Hematopoietic multipotent progenitor cell treated with erythropoietin and hydrocortisone succinate and interleukin-3 and kit ligand, for 8 days (in vitro differentiated cells): ENCODE measurements at regions not wholly inside any gene's neighbourhood (a gene's known extent, or its start where the extent isn't known, plus 50 kb on each side); places are given as distances from the start of the nearest gene placed in this dataset.

ENCODE experiments used
- DNase-seq: peaks from one replicate; pipeline ENCODE4 v3.0.0-alpha.2; 2015

DNA sequence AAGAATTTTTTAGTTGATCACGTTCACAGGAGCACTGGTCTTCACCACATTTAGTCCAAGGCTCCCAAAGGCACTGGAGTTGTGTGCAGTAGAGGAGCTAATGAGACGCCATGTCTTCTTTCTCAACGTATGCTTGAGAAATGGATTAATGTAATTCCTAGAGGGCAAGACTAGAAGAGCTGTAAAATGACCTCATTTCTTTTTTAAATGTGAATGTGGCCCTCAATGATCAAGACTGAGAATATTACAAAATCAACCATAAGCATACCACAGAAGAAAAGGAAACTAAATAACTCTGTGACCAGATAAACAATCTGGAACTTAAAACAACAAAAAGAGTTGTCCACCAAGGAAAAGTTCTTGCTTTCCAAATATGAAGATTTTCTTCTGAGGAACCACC lies 112.1 kb upstream of the THBS1 start:
- DNase-seq = no peak

DNA sequence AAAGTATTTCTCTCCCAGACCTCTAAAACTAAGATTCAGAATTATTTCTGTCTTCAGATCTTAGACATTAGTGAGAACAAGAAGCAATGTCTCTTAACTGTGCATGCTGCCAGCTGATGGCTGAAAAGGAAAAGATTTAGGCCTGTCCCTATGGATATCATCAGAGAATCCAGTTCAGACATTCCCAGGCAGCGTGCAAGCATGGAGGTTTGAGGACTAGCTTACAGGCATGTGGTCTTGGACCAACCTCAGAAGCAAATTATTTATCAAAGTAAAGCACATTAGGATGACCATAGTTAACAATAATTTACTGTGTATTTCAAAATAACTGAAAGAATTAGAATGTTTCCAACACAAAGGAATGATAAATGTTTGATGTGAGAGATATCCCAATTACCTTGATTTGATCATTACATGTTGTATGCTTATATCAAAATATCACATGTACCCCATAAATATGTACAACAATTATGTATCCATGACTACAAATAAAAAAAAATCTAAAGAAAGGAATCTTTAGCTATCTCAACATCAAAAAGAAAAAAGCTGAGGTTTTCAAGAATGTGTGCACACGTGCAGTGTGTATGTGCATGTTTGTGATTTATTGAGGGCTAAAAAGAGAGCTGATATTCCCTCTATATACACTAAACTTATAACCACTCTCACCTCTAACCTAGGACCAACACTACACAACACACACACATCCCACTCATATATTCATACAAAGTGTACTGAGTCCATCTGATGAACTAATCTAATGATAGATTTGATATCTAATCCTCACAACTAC lies 108.9 kb upstream of the THBS1 start:
- no peak for DNase-seq

DNA sequence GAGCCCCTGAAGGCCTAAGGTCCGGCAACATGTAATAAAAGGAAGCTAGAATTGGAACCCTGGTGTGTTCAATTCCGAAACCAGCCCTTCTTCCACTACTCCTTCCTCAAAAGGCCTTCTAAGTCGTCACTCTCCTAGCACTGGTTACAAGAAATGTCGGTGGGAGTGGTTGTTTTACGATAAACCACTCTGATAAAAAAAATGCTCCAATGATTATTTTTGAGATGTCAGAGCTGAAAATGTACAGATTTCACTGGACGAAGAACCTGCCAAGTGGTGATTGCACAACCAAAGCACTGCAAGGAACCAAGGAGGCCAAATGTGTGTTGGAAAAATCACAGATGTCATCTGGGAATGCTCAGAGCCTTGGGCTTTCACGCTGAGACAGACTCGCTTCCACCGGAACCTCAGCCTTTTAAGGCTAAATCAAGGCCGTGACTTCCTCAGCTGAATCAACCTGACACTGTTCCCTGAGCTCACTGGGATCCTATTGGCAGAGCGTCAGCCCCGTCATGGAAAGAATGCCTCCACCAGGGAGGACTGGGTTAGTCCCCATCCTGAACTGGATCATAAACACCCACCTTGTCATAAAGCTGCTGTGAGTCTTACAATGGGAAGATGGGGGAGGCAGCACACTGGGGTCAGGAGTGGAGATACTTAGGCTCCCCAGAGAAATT lies 108.1 kb upstream of the THBS1 start:
- DNase-seq = no peak

DNA sequence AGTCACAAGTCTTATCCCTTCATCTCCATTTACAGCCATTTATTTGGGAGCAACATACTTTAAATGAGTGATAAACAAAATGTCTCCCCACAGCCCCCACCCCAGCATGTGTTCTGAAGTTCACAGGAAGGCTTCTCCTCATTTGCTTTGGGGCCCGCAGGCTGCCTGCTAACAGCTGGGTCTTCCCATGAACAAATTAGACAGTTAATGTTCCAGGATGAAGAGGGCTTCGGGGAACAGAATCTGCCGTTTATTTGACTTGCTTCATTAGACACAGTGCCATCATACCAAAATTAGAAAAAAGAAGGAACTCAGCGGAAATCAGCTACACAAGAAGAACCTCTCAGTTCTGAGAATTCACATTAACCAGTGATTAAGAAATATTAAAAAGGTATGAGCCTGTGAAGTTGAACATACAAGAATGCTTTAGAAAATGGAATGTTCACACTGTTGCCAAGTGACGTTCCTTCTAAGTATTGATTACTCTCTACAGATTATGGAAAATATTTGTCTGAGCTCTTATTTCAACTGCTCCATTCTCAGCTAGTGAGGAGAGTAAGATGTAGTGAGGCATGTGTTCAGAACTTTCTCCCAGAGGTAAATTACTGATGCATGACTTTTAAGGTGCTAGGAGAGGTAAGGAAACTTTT lies 107.5 kb upstream of the THBS1 start:
- no peak for DNase-seq

DNA sequence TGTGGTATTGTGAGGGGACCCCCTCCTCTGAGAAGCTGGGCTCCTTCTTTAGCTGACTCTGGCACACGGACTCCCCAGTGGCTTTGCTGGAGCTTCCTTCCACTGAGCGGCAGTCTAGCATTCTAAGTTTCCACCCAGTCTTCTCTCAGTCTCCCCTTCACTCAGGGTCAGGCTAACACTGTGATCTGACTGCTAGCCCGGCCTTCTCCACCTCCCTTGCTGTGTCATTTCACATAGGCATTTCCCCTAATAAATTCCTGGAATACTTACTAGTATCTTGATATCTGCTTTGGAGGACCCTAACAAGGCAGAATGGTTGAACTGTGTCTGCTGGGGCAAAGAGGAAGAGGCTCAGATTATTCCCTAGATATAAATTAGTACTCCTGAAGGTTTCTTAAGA lies 106.2 kb upstream of the THBS1 start:
- DNase-seq = no peak

DNA sequence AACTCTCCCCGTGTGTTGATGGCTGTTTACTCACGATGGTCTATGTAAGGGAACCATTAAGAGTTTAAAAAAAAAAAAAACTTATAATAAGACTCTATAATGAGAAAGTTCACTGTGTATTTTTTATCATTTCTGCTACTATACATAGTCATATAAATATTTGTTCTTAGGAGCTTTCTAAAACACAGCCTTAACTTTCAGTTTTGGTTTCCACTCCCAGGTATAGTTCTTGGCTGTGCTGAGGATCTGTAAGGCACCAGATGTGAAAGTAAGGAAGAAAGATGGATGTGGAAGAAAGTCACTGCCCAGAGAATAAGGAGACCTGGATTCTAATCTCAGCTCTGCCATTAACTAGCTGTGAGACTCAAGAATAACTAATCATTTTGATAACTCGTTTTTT lies 101.9 kb upstream of the THBS1 start:
- DNase-seq = no peak

DNA sequence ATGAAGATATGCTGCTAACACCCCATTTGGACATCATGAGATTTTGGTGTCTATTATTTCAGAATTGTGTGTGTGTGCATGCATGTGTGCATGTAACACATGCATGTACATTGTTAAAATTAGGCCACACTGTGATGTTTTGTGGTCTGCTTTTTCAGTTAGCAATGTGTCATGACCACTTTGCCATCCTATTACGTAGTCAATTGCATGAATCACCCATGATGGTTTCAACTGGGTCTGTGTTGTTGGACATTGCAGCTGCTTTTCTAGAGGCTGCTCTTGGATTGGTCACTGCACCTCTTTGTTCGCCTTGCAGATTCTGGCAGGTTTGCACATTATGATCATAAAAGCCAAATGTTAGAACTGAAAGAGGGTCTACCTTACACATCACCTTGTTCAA lies 101.0 kb upstream of the THBS1 start:
- no peak for DNase-seq

DNA sequence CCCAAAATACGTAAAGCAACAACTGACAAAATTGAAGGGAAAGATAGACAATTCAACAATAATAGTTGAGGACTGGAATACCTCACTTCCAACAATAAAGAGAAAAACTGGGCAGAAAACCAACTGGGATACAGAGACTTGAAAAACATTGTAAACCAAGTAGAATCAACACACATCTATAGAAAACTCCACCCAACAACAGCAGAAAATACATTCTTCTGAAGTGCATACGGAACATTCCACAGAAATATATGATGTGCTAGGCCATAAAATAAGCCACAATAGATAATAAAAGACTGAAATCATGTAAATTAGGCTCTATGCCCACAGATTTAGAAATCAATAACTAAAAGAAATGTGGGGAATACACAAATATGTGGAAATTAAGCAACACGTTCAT lies 98.4 kb upstream of the THBS1 start:
- no peak for DNase-seq

DNA sequence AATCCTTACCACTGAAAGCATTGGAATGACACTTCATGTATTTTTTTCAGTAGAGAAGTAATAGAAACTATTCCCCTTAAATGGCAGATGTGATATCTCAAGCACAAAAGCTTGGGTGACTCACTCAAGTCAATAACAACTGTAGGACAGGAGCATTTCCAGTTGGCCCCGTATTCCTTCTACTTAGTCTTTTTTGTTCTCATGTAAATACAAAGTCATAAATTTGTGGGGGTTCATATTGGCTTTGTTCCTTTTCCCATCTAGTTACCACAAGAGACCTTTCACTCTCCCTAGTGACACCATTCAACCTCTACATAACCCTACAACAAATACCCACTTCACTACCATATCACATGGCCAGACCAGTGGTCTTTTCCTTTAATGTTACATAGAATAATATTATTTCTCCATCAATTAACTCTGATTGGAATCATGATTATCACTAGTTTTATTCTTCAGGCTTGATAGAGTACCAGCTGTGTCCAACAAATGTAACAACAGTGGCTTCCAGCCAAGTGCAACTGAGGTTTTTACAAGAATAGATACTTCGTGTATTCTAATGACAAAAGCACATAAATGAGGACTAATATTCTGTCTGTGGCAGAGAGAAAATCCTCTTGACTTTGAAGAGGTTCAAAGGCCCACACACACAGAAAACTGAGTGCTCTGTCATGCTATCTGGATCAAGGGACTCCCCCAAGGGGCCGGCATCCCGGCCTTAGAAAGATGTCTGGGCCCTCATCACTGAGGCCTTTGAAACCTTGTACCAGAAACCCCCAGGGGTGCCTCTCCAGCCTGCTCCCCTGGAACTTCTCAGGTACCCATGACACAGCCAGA lies 94.0 kb upstream of the THBS1 start:
- DNase-seq = no peak

DNA sequence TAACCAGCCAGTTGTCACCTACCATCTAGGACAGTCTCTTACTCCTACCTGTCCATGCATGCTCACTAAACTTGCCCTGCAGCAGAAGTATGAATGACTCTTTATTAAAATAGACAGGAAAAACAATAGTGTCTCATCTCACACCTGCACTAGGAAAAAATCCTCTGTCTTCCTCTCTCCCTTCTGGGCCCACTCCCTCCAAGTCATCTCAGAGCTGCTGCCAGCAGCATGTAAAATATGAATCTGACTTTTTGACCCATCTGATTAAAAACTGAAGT lies 93.5 kb upstream of the THBS1 start:
- no peak for DNase-seq

DNA sequence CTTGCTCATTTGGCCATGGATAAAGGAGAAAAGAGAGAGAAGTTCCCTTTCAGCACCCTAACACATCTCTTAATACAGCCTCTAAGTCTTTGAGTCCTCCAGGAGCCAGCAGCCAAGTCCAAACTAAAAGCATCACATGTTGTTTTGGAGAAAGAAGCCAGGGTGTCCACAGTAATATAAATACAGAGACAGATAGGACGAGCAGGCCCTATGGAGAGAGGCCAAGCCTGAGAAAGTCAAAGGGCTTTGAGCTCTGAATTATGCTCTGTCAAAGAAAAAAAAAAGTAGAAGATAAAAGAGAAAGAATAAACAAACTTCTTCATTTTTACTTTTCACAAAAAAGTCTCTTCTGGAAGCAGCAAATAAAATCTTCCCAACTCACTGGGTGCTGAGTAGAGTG lies 92.4 kb upstream of the THBS1 start:
- no peak for DNase-seq

DNA sequence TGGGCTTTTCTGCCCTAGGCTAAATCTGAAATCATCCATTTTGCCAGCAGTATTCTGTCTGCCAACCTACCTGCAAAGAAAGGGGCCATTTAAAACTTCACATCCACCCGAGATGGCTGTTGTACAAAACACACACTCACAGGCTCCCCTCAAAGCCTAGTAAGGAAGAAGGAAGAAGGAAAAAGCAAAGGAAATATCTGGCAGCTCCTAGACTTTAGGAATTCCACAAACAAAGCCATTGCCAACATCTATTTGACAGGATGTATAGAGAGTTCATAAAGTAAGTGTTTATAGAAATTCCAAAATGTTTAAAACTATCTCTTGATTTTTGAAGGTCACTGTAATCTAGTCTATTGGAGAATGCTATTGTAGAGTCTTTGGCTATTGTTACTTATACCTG lies 91.9 kb upstream of the THBS1 start:
- DNase-seq = no peak

DNA sequence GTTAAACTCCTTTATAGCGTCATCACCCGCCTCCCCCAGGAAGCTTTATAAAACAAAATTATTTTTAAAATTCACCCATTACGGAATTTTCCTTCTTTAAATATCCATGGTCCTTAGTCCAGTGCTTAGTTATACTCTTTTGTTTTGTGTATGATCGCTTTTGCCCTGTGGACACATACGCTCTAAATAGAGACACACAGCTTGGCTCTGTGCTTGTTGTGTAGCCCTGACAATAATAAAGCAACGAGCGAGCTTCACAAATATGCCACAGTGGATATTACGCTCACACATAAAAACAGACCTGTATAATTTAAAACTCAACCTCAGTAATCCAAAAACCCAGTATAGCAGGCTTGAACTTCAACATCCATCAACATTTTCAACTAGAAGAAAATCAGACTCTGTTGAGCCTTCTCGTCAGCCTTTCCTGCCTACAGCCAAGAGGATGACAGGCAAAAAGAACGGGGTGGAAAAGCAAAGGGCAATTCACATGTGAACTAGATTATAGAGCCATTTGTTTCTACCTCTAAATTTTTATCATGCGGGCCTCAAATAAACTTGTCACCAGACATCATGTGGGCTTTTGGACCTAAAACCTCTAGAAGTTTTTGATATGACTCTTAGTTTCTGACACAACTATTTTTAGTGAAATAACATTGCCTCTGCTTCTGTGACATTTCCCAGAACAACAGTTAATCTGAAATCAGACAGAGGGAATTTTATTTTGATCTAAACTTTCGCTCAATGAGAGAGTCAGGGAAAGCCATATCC lies 89.6 kb upstream of the THBS1 start:
- DNase-seq = no peak

DNA sequence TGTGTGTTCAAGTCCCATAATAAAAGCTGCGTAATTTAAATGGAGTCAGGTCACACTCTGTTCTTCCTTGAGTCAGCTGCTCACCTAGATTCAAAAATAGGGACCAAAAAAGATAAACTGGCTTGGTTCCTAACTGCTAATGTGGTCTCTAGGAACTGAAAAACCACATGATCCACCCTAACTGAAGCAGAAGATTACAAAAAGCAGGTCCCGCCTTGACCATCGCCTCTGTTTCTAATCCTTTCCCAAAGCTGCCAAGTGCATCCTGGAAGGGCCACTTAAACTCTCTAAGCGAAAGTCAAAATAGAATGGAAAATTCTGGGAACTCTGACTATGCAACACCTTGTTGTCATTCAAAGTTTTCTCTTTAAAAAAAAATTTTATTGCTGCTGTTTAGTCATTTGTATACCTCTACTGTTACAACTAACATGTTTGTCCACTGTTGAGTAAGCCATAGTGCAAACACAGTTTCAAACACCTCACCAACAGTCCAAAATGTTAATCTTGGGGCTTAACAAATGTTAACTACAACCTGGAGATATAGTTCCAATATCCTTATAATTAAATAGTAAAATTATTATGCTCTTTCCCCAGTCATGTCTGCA lies 88.9 kb upstream of the THBS1 start:
- DNase-seq = peak; percentile 72

DNA sequence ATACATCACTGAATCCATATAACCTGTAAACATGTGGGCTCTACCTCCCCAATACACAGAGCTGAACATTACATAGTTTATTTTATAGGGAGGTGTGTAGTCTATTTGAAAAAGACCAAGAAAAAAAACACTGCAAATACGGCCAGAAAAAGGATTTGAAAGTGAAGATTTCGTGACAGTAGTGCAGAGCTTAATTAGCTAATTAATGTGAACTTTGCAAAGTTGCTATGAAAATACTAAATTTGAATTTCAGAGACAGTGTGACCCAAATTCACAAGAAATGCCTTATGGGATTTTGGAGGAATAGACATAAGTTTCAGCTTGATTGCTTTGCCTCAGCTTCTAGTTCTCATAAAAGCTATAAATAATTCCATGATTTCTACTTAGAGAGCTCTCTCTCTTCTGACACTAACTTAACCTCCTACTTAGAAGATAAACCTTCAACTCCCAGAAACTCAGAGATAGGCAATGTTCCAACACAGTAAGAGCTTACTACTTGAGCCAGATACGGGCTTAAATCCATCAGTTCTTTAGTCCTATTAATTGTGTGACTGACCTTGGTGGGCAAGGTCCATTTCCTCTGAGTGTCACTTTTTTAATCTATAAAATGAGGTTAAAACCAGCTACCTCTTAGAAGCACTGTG lies 87.3 kb upstream of the THBS1 start:
- DNase-seq = peak; percentile 71

DNA sequence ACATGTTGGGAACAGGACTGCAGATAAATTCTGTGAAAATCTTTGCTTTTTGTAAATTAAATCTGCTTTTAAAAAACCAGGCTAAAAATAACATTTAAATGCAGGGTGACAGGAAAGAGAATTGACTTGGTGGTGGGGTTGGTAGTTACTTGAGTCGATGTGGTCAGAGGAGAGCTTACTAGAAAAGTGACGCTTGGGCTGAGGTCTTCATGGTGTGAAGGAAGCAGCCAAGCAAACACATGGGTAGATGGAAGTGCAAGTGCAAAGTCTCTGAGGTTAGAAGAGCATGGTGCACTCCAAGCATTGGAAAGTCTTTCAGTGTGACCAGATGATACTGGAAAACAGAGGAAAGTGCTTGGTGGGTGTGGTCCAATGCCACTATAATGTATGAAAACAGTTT lies 86.4 kb upstream of the THBS1 start:
- no peak for DNase-seq

DNA sequence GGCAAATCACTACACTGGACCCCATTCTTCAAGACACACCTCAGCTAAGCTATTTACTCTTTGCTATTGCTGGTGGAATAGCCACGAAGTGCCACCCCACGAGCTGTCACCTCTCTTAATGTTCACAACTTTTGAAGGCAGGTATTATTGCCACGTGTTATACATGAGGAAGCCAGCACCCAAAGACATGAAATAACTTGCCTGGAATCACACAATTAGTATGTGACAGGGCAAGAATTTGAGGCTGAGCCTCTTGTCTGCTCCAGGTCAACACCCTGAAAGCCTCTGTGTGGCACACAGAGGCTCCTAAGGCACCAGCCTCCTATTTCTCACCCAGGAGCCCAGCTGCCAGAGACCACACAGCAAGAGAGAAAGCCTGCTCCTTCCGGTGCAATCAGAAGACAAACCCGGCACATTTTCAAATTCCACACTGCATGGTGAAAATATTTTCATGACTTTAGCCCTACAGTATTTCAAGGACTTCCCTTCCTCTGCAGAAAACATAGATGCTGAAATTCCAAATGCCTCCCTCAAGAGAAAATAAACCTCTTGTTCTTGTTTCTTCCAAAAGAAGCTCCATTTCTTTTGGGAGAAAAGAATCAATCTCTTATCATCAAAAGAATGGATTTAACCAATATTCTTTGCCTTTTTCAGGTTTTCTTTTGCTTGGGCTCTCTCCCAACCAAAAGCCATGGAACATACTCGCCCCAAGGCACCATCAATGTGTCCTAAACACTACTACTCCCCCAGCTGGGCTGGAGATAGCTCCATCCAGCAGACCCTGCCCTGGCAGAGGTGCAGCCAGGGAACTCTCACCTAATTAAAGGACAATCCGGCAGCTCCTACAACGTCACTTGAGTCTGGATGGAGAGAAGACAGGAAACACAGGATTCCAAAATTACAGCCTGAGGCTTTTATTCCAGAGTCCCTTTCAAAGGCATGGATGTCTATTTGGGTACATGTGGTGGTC lies 84.7 kb upstream of the THBS1 start:
- DNase-seq = no peak

DNA sequence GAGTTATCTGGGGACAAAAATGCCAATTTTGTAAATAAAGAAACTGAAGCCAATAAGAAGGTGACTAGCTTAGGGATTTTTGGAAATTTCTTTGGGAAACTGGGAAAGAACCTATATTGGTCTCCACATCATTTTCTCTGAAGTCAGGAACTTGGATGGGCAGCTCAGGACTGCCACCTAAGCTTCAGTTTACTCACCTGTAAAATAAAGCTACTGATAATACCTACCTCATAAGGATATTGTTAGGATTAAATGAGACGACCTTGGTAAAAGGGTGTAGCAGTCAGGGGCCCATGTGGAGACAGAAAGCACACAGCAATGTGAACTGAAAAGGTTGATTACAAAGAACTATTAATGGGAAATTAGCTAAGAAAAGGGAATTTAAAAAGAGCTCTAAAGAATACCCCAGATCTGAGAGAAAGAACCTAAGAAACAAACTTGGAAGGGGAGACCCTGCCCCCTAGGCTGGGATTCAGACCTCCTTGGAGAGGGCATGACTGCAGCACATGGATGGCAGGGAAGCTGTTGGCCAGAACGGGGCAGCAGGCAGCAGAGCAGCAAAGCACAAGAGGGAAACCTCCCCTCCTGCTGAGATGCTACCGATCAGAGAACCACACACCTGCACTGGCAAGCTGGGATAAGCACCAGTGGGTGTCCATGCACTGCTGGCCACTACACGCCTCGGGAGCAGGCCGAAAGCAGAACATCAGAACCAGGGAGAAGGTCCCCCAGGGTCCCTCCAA lies 83.7 kb upstream of the THBS1 start:
- no peak for DNase-seq

DNA sequence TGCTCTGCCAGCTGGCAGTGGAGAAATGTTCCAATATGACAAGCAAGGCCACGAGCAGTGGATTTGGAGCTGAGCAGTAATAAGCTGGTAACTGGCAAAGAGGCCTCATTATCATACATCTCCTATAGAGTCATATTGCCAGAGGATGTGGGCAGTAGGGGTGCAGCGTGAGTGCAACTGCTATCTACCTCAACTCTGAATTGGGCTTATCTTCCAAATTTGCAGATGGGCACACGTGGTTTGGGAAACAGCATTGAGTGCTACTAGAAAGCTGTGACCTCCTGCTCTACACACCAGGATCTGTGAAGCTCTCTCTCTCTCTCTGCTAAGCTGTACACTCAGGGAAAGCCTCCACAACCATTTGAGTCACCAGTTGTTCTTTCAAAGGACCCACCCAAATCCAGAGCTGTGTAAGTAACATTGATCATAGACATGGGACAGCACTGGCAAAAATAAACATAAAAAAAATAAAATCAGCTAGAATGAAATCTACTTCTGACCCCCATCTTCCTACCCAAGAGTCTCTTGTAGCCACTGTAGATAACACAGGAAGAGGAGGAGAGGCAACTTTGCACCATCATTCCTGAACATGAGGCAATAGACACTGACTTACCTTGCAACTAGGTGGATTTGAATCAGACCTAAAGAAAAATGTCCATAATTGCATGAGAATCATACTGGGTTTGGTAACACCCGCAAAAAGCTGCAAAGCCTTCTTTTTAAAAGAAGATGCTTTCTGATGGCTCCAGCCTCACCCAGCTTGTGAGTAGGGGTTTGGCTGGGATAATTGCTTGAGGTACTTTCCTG lies 82.9 kb upstream of the THBS1 start:
- peak; percentile 75 for DNase-seq
